NT2/D1 (cell line): ENCODE measurements at regions not wholly inside any gene's neighbourhood (a gene's known extent, or its start where the extent isn't known, plus 50 kb on each side); places are given as distances from the start of the nearest gene placed in this dataset.

ENCODE experiments used
- SUZ12 ChIP-seq: IDR thresholded peaks from 2 replicates; pipeline ENCODE4 v1.6.1; 2011; ENCODE audit not compliant: insufficient read length, insufficient read depth; ENCODE audit errors: extremely low read depth
- YY1 ChIP-seq: IDR thresholded peaks from 2 replicates; pipeline ENCODE4 v1.6.1; 2011; ENCODE audit not compliant: insufficient read length, insufficient read depth
- ZNF274 ChIP-seq: IDR thresholded peaks from 2 replicates; pipeline ENCODE4 v1.6.1; 2011; ENCODE audit warnings: mild to moderate bottlenecking, low read depth, low read length

GRCh38 chr7:106582365-106582764 lies 78.6 kb downstream of the CCDC71L start:
- TF ChIP-seq YY1 (no peak), ZNF274 (no peak), SUZ12 (no peak)
